ENCODE measurements at regions not wholly inside any gene's neighbourhood (a gene's known extent, or its start where the extent isn't known, plus 50 kb on each side); places are given as distances from the start of the nearest gene placed in this dataset.

GRCh38 chr13:53732664-53733063 lies 704.1 kb downstream of the OLFM4 start:
- H3K36me3 Mint-ChIP-seq (ENCODE audit: insufficient read depth, unreplicated experiment), result no peaks in the 10 kb centered on the region
- intact Hi-C loops (cut with micrococcal nuclease), result no loop called here
- no peak for DNase-seq (ENCODE audit: unreplicated experiment)
- BruUV-seq (replicated peaks), result no TSS peak
- TF ChIP-seq, protein P1, sequence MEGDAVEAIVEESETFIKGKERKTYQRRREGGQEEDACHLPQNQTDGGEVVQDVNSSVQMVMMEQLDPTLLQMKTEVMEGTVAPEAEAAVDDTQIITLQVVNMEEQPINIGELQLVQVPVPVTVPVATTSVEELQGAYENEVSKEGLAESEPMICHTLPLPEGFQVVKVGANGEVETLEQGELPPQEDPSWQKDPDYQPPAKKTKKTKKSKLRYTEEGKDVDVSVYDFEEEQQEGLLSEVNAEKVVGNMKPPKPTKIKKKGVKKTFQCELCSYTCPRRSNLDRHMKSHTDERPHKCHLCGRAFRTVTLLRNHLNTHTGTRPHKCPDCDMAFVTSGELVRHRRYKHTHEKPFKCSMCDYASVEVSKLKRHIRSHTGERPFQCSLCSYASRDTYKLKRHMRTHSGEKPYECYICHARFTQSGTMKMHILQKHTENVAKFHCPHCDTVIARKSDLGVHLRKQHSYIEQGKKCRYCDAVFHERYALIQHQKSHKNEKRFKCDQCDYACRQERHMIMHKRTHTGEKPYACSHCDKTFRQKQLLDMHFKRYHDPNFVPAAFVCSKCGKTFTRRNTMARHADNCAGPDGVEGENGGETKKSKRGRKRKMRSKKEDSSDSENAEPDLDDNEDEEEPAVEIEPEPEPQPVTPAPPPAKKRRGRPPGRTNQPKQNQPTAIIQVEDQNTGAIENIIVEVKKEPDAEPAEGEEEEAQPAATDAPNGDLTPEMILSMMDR (IDR thresholded peaks at IDR 0.05; ENCODE audit: unreplicated experiment), result no peak
- H3K4me3 Mint-ChIP-seq (ENCODE audit: unreplicated experiment), result no peak overlapping the region
- CTCF ChIA-PET, result no interaction called here
- peaks cover 7% of the 10 kb centered on the region for H3K9me3 Mint-ChIP-seq (ENCODE audit: unreplicated experiment)
- H3K27me3 Mint-ChIP-seq (ENCODE audit: insufficient read depth, unreplicated experiment), result no peaks in the 10 kb centered on the region
- H3K27ac Mint-ChIP-seq (ENCODE audit: low read depth, unreplicated experiment), result no peak overlapping the region
- POLR2A ChIA-PET, result no interaction called here
- H3K4me1 Mint-ChIP-seq (ENCODE audit: insufficient read depth, unreplicated experiment), result no peaks in the 10 kb centered on the region

GRCh38 chr13:53743906-53744305 lies 715.3 kb downstream of the OLFM4 start:
- ChIA-PET CTCF (interaction anchor here (0.7 to 1.1 kb wide), 2 partner anchors 16 to 38 kb away, joined by 3 to 4 read pairs; no protein-coding TSS in a partner anchor), POLR2A (no interaction called here)
- no peak overlapping the region for H3K27ac Mint-ChIP-seq (ENCODE audit: low read depth, unreplicated experiment)
- H3K9me3 Mint-ChIP-seq (ENCODE audit: unreplicated experiment), result no peaks in the 10 kb centered on the region
- H3K4me1 Mint-ChIP-seq (ENCODE audit: insufficient read depth, unreplicated experiment), result no peaks in the 10 kb centered on the region
- DNase-seq (ENCODE audit: unreplicated experiment), result no peak
- H3K36me3 Mint-ChIP-seq (ENCODE audit: insufficient read depth, unreplicated experiment), result no peaks in the 10 kb centered on the region
- no peaks in the 10 kb centered on the region for H3K27me3 Mint-ChIP-seq (ENCODE audit: insufficient read depth, unreplicated experiment)
- no peak overlapping the region for H3K4me3 Mint-ChIP-seq (ENCODE audit: unreplicated experiment)
- TF ChIP-seq, protein P1 (IDR thresholded peaks at IDR 0.05; ENCODE audit: unreplicated experiment), result no peak
- BruUV-seq (replicated peaks), result no TSS peak
- intact Hi-C loops (cut with micrococcal nuclease), result no loop called here

GRCh38 chr13:53747825-53748224 lies 719.2 kb downstream of the OLFM4 start:
- H3K36me3 Mint-ChIP-seq (ENCODE audit: insufficient read depth, unreplicated experiment), result no peaks in the 10 kb centered on the region
- no peak overlapping the region for H3K4me3 Mint-ChIP-seq (ENCODE audit: unreplicated experiment)
- no peaks in the 10 kb centered on the region for H3K9me3 Mint-ChIP-seq (ENCODE audit: unreplicated experiment)
- H3K4me1 Mint-ChIP-seq (ENCODE audit: insufficient read depth, unreplicated experiment), result no peaks in the 10 kb centered on the region
- TF ChIP-seq, protein P1 (IDR thresholded peaks at IDR 0.05; ENCODE audit: unreplicated experiment), result no peak
- CTCF ChIA-PET, result no interaction called here
- intact Hi-C loops (cut with micrococcal nuclease), result no loop called here
- POLR2A ChIA-PET, result no interaction called here
- BruUV-seq (replicated peaks), result no TSS peak
- H3K27me3 Mint-ChIP-seq (ENCODE audit: insufficient read depth, unreplicated experiment), result no peaks in the 10 kb centered on the region
- H3K27ac Mint-ChIP-seq (ENCODE audit: low read depth, unreplicated experiment), result no peak overlapping the region
- no peak for DNase-seq (ENCODE audit: unreplicated experiment)

- CTCF ChIA-PET, result no interaction called here
Observed at GRCh38 chr13:53749306-53749705, 720.7 kb downstream of the OLFM4 start.

More at GRCh38 chr13:53749306-53749705, 720.7 kb downstream of the OLFM4 start:
- Mint-ChIP-seq H3K36me3 (ENCODE audit: insufficient read depth, unreplicated experiment) (no peaks in the 10 kb centered on the region), H3K27ac (ENCODE audit: low read depth, unreplicated experiment) (no peak overlapping the region), H3K4me1 (ENCODE audit: insufficient read depth, unreplicated experiment) (no peaks in the 10 kb centered on the region), H3K4me3 (ENCODE audit: unreplicated experiment) (no peak overlapping the region), H3K9me3 (ENCODE audit: unreplicated experiment) (no peaks in the 10 kb centered on the region), H3K27me3 (ENCODE audit: insufficient read depth, unreplicated experiment) (no peaks in the 10 kb centered on the region)
- BruUV-seq (replicated peaks), result no TSS peak
- no peak for DNase-seq (ENCODE audit: unreplicated experiment)
- intact Hi-C loops (cut with micrococcal nuclease), result no loop called here
- POLR2A ChIA-PET, result no interaction called here
- TF ChIP-seq, protein P1 (IDR thresholded peaks at IDR 0.05; ENCODE audit: unreplicated experiment), result no peak

All from MCF 10A (cell line).